GM19372 (cell line): ENCODE measurements at regions not wholly inside any gene's neighbourhood (a gene's known extent, or its start where the extent isn't known, plus 50 kb on each side); places are given as distances from the start of the nearest gene placed in this dataset.
"Not testable (repeated sequence)": the region's sequence is repeated elsewhere in the genome, so short reads cannot be mapped to it uniquely, and the experiment has no call there.

Experiments
- ATAC-seq: cut with Tn5 transposase; IDR thresholded peaks from one replicate; pipeline ENCODE4 v1.9.1; 2021; ENCODE audit warnings: mild to moderate bottlenecking, low read depth, moderate library complexity; ENCODE audit not compliant: unreplicated experiment

GRCh38 chr4:159029481-159029880 is 73.4 kb upstream of the RAPGEF2 start:
- ATAC-seq = no peak

GRCh38 chr4:159030297-159030696 is 72.6 kb upstream of the RAPGEF2 start:
- not testable (repeated sequence) for ATAC-seq

GRCh38 chr4:159035570-159035969 is 67.3 kb upstream of the RAPGEF2 start:
- no peak for ATAC-seq

DNA sequence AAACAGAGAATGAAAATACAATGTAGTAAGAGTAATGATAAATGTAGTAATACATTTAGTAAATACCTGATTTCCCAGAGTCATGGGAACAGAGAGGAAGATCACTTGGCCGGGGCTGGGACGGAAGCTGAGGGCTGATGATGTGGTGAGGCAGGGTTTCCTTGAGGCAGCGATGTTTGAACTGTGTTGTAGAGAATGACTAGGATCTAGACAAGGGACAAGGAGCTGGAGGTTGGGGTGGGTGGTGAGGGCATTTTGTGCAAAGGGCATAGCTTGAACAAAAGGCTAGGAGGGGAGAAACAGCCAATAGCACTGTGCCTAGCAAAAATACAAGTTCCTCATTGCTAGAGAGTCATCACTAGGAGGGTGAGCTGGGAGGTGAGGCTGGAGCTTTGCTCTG is 64.3 kb upstream of the RAPGEF2 start:
- no peak for ATAC-seq

- no peak for ATAC-seq
Measured at GRCh38 chr4:159041054-159042034, 61.5 kb upstream of the RAPGEF2 start.

DNA sequence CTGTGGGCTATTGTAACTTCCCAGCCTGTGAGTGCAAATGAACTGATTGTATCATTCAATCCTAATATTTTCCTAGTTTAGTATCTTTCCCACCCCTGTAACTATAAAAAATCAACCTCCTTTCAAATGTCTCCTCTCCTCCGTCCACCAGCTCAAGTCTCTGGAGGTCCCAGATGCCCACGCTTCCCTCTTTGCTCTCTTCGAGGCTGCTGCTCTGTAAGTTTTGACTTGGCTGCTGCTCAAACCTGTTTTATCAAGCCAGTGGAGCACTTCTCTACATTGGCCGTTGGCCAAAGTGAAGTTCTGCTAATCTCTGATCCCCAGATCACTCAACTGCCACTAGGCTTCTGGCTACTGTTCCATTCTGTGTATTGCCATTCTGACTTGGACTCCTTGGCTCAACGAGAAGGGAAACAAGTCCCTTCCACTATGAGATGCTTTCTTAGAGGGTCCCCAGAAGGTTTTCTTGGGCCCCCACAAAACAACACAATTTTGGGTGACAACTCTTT is 60.7 kb upstream of the RAPGEF2 start:
- ATAC-seq = peak; percentile 80

DNA sequence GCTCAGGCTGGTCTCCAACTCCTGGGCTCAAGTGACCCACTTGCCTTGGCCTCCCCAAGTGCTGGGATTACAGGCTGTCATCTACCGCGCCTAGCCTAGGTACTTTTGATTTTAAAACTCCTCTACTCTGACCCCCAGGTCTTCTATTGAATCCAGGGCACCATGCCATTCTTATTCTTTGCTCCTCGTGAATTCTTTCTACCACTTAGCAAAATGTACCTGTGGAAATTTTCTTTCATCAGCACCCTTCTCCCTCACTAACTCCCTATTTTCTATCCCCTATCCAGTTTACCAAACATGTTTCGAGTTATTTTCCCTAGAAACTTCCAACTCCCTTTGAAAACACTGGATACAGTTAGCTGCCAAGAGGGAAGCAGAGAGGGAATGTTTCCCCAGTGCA is 60.0 kb upstream of the RAPGEF2 start:
- no peak for ATAC-seq

DNA sequence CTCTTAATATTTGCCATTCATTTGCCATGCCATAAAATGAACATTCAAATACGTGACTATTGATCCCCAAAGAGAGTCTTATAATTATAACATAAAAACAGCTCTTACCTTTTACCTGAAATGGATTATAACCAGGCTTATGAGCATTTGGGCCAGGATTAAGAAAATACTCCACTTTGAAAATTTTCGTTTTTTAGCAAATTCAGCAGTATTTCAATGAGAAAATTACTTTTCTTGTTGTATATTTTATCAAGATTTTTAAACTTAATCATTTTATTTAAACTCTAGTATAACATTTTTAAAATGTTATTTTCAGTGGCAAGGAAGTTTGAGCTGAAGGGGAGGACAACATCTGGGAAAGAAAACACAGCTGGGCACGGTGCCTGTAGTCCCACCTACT is 59.0 kb upstream of the RAPGEF2 start:
- ATAC-seq = no peak

DNA sequence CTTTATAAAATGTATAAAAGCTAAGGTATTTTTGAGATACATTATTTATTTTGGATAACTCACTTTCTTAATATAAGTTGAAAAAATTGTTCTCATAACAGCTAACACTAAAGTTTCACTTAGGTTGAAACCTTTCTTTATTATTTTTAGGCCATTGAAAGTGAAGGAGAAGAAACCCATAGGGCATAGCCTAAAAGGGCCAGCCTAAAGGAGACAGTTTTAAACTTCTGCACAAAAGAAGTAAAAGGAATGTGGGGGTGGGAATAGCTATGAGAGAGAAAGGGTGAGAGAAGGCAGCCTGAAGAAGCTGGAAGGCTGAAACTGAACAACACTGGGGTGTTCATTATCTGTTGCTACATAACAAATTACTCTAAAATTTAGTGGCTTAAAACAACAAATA is 57.6 kb upstream of the RAPGEF2 start:
- ATAC-seq = no peak

DNA sequence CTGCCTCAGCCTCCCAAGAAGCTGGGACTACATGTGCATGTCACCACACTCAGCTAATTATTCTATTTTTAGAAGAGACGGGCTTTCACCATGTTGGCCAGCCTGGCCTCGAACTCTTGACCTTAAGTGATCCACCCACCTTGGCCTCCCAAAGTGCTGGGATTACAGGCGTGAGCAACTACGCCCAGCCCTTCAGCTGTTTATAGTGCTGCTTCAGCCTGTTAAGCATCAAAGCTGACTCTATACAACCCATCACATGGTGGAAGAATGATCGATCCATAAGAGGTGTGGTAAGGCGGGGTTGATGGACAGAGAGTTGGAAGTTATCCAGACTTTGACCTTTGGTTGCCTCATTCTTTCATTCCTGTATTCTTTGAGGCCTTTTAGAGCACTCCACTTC is 56.2 kb upstream of the RAPGEF2 start:
- no peak for ATAC-seq

GRCh38 chr4:159047478-159048165 is 55.3 kb upstream of the RAPGEF2 start:
- ATAC-seq = no peak

DNA sequence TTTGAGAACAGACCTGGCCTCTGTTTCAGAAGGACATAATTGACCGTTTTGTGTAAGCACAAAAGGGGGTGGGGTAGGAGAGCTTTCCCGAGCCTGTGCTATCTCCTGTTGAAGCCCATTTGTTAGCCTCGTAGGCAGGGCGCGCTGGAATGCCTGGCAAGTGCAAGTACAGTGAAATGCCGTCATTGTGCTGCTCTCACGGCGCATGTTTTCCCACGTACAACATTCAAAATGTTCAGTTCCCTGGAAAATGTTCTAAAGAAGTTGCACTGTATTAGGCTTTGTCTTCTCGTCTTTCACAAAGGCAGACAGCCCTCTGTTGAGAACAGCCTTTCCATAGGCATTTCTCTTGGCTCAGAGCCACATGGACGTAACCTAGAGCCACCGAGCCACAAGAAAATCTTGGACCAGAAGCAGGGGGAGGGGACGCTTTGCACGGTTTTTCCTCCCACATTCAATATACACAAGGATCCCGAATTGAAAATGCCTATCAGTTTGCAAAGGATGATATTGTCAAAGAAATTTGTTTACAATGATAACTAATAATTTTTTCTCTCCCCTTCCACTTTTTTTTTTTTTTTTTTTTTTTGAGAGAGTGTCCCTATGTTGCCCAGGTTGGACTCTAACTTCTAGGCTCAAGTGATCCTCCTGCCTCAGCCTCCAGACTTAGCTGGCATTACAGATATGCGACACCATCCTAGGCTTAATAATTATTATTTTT is 54.6 kb upstream of the RAPGEF2 start:
- no peak for ATAC-seq

DNA sequence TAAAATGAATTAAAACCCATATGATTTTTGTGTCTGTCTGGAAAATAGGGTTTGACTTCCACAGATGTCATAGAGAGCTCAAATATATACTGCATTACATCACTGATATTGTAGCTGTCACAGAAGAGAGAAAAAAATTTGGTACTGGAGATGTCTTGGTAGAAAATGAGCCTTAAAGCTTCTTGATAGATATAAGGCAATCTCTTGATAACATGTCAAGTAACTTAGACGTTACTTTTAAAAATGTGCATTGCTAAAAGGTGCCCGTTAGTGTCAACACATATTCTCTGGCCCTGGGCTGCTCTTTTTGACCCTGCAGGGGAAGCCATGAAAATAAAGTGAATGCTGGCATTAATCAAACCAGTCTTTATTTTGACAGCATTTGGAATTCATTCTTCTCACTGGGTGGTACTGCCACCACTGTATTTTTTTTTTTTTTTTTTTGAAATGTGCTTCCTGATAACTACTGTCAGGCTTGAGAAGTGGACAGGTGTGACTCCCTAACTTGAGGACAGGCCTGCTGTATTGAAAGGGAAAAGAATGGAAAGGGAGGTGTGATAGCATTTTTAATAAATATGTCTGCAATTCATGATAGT is 53.0 kb upstream of the RAPGEF2 start:
- ATAC-seq = no peak

DNA sequence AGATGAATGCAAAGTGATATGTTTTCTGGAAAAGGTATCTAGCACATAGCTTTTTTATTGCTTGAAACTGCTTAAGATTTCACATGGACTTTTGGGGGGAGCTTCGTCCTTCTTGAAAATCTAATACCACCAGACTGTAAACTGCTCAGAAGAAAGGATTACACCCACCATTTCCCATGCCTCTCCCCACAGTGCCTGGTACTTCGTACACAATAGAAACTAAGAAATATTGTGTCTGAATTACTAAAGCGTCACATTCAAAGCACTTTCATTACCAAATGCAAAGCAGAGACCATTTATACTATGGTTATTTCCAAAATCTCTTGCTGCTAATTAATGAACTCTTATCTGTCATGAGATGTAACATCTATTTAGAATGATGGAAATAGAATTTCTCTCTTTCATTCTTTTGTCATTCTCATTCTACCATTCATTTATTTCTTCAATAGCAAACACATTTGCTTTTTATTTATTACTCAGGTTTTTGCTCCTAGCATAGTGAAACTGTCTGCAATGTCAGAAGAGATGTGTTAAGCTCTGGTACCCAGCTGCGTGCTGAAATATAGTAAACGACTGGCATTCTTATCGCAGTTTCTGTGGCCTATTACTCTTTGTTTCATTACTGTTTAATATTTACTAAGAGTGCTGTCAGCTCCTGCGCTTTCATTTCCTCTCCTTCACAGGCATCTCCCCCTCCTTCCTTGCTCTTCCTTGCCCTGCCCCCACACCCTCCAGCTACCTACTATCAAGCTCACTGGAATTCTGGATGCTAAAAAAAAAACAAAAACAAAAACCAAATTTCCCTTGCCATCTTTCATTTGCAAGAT is 51.4 kb upstream of the RAPGEF2 start:
- peak; percentile 73 for ATAC-seq

GRCh38 chr4:159052315-159052714 is 50.6 kb upstream of the RAPGEF2 start:
- ATAC-seq = peak; percentile 50
